ENCODE measurements at regions not wholly inside any gene's neighbourhood (a gene's known extent, or its start where the extent isn't known, plus 50 kb on each side); places are given as distances from the start of the nearest gene placed in this dataset.

- ChIA-PET POLR2A (no interaction called here), CTCF (no interaction called here)
- peaks cover 3% of the 10 kb centered on the region; the same call in 1 of the 2 replicates for H3K36me3 Mint-ChIP-seq
- H3K4me1 Mint-ChIP-seq, result peaks cover 46% of the 10 kb centered on the region
- ATAC-seq (peak; percentile 39; the same call in 1 of the 2 replicates), DNase-seq (ENCODE audit: low spot score) (no peak)
- H3K4me3 Mint-ChIP-seq, result no peak overlapping the region
- no peak overlapping the region for H3K27ac Mint-ChIP-seq
- no peaks in the 10 kb centered on the region for H3K27me3 Mint-ChIP-seq (ENCODE audit: low read depth)
- TF ChIP-seq GABPB1 (CRISPR knock-in tag; IDR thresholded peaks at IDR 0.05) (no peak), ZNF416 (CRISPR knock-in tag; IDR thresholded peaks at IDR 0.05) (no peak), NFATC4 (CRISPR knock-in tag; IDR thresholded peaks at IDR 0.05) (no peak), TEAD1 (CRISPR knock-in tag; IDR thresholded peaks at IDR 0.05) (no peak), FOXP4 (CRISPR knock-in tag; IDR thresholded peaks at IDR 0.05) (no peak), IRF1 (CRISPR knock-in tag; IDR thresholded peaks at IDR 0.05) (no peak), STAT6 (CRISPR knock-in tag; conservative IDR thresholded peaks at IDR 0.05; ENCODE audit: low read depth) (no peak), E2F4 (CRISPR knock-in tag; IDR thresholded peaks at IDR 0.05; ENCODE audit: borderline replicate concordance, low read depth) (no peak), CREM (CRISPR knock-in tag; IDR thresholded peaks at IDR 0.05) (no peak)
- H3K9me3 Mint-ChIP-seq, result peaks cover 2% of the 10 kb centered on the region
These were observed 167.7 kb downstream of the COG6 start for GRCh38 chr13:39823063-39823713.

GRCh38 chr13:39825886-39826285 lies 170.4 kb downstream of the COG6 start:
- H3K27ac Mint-ChIP-seq, result no peak overlapping the region
- H3K27me3 Mint-ChIP-seq (ENCODE audit: low read depth), result no peaks in the 10 kb centered on the region
- peaks cover 16% of the 10 kb centered on the region for H3K9me3 Mint-ChIP-seq
- peaks cover 10% of the 10 kb centered on the region for H3K36me3 Mint-ChIP-seq
- CTCF ChIA-PET, result no interaction called here
- no peak for TF ChIP-seq ZNF121 (CRISPR knock-in tag; IDR thresholded peaks at IDR 0.05)
- TF ChIP-seq TCF7 (CRISPR knock-in tag; IDR thresholded peaks at IDR 0.05; ENCODE audit: low read depth), result no peak
- TF ChIP-seq NR1H2 (CRISPR knock-in tag; IDR thresholded peaks at IDR 0.05), result no peak
- no peak for TF ChIP-seq NR3C1 (CRISPR knock-in tag; conservative IDR thresholded peaks at IDR 0.05; ENCODE audit: low read depth)
- no peak for TF ChIP-seq NFE2L1 (CRISPR knock-in tag; IDR thresholded peaks at IDR 0.05)
- TF ChIP-seq JAZF1 (CRISPR knock-in tag; IDR thresholded peaks at IDR 0.05), result no peak
- no peak for TF ChIP-seq KAT7 (CRISPR knock-in tag; IDR thresholded peaks at IDR 0.05; ENCODE audit: borderline replicate concordance)
- no peak for TF ChIP-seq HMGXB4 (CRISPR knock-in tag; IDR thresholded peaks at IDR 0.05)
- TF ChIP-seq ZNF396 (CRISPR knock-in tag; IDR thresholded peaks at IDR 0.05; ENCODE audit: borderline replicate concordance), result no peak
- H3K4me1 Mint-ChIP-seq, result peaks cover 39% of the 10 kb centered on the region
- DNase-seq (ENCODE audit: low spot score) (no peak), ATAC-seq (no peak)
- H3K4me3 Mint-ChIP-seq, result no peak overlapping the region
- POLR2A ChIA-PET, result no interaction called here
